SU-DHL-6 (cell line): ENCODE measurements at regions not wholly inside any gene's neighbourhood (a gene's known extent, or its start where the extent isn't known, plus 50 kb on each side); places are given as distances from the start of the nearest gene placed in this dataset.

Experiments used
- H2AFZ ChIP-seq: fragments of 200-600 bp; sonication (generic); 2 replicates; pipeline ENCODE4 v1.6.1; 2014; ENCODE audit warnings: low read depth, mild to moderate bottlenecking, moderate library complexity, mixed read lengths, antibody characterized with exemption, low read length; ENCODE audit not compliant: severe bottlenecking
- H3F3A ChIP-seq: fragments of 200-600 bp; shearing (Covaris generic); 2 replicates; pipeline ENCODE4 v1.6.0; 2016; ENCODE audit warnings: antibody characterized with exemption, mild to moderate bottlenecking; ENCODE audit not compliant: insufficient read depth
- H3K27ac ChIP-seq: fragments of 200-600 bp; sonication (generic); 2 replicates; pipeline ENCODE4 v1.5.1; 2016; ENCODE audit warnings: low read depth, mild to moderate bottlenecking, low read length, moderate library complexity, mixed read lengths
- H3K27me3 ChIP-seq: fragments of 200-600 bp; sonication (generic), shearing (Covaris generic); 2 replicates; pipeline ENCODE4 v1.6.0; 2014; ENCODE audit warnings: mild to moderate bottlenecking, low read length
- H3K36me3 ChIP-seq: fragments of 200-600 bp; sonication (generic); 2 replicates; pipeline ENCODE4 v1.6.1; 2014; ENCODE audit warnings: mild to moderate bottlenecking, low read length, mixed read lengths
- H3K4me2 ChIP-seq: fragments of 300-600, 200-600 bp; shearing (Covaris generic), sonication (generic); 2 replicates; pipeline ENCODE4 v1.6.0; 2014; ENCODE audit warnings: low read length, low read depth, mild to moderate bottlenecking; ENCODE audit not compliant: poor library complexity, severe bottlenecking
- H3K4me3 ChIP-seq: fragments of 200-600 bp; sonication (generic); 2 replicates; pipeline ENCODE4 v1.5.1; 2014; ENCODE audit warnings: antibody characterized with exemption, low read length, mild to moderate bottlenecking, mixed read lengths; ENCODE audit not compliant: insufficient read depth, poor library complexity, severe bottlenecking
- H3K79me2 ChIP-seq: fragments of 200-600 bp; sonication (generic); 2 replicates; pipeline ENCODE4 v1.6.1; 2014; ENCODE audit warnings: mild to moderate bottlenecking, low read length, moderate library complexity; ENCODE audit not compliant: insufficient read depth
- H3K9ac ChIP-seq: fragments of 200-600 bp; sonication (generic); 2 replicates; pipeline ENCODE4 v1.7.0; 2014; ENCODE audit warnings: mild to moderate bottlenecking, low read length
- H3K9me2 ChIP-seq: fragments of 200-600 bp; sonication (generic); replicated peaks from 2 replicates; pipeline ENCODE4 v1.6.1; 2014; ENCODE audit warnings: low read length; ENCODE audit not compliant: insufficient read depth
- H3K9me3 ChIP-seq: fragments of 200-600 bp; sonication (generic); 2 replicates; pipeline ENCODE4 v1.6.1; 2014; ENCODE audit warnings: low read length, mixed read lengths; ENCODE audit not compliant: insufficient read depth
- H4K20me1 ChIP-seq: fragments of 200-600 bp; sonication (generic); 2 replicates; pipeline ENCODE4 v1.6.1; 2014; ENCODE audit warnings: low read depth, mild to moderate bottlenecking, antibody characterized with exemption, low read length, moderate library complexity, mixed read lengths
- EZH2phosphoT487 ChIP-seq: fragments of 200-600 bp; sonication (generic), shearing (Covaris generic); conservative IDR thresholded peaks from 2 replicates; pipeline ENCODE4 v1.6.1; 2018; ENCODE audit warnings: mild to moderate bottlenecking, antibody characterized with exemption, low read length, moderate library complexity, mixed read lengths
- TF ChIP-seq, protein P1 (sequence below): fragments of 200-600 bp; sonication (generic); IDR thresholded peaks from one replicate; pipeline ENCODE4 v1.5.1; 2017; ENCODE audit warnings: antibody characterized with exemption, mild to moderate bottlenecking, low read length, moderate library complexity; ENCODE audit not compliant: insufficient read depth, poor library complexity, severe bottlenecking

DNA sequence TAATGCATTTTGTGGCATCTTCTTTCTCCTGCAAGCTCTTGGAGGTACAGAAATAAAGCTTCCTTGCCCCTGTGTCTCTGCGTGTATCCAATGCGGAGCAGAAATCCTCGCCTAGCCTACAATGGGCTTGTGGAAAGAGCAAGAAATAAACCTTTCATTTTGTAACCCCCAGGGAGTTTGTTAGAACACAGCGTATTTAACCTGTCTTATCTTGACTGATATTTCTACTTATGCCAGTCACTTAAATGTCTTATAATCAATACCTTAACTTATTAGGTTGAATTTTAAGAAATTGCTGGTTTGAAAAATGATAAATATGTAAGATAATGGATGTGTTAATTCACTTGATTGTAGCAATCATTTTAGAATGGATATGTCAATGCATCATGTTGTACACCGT, 629.8 kb upstream of the IGFBP3 start:
- Histone ChIP-seq H3K9me3 (no peaks in the 10 kb centered on the region), H2AFZ (no peak overlapping the region), H3K9ac (no peak overlapping the region), H3K4me3 (no peak overlapping the region), H3K4me2 (no peak overlapping the region), H3F3A (no peaks in the 10 kb centered on the region), H4K20me1 (no peaks in the 10 kb centered on the region), H3K79me2 (no peaks in the 10 kb centered on the region), H3K27me3 (no peaks in the 10 kb centered on the region), H3K27ac (no peak overlapping the region), H3K9me2 (no peaks in the 10 kb centered on the region), H3K36me3 (no peaks in the 10 kb centered on the region)
- TF ChIP-seq, protein P1, sequence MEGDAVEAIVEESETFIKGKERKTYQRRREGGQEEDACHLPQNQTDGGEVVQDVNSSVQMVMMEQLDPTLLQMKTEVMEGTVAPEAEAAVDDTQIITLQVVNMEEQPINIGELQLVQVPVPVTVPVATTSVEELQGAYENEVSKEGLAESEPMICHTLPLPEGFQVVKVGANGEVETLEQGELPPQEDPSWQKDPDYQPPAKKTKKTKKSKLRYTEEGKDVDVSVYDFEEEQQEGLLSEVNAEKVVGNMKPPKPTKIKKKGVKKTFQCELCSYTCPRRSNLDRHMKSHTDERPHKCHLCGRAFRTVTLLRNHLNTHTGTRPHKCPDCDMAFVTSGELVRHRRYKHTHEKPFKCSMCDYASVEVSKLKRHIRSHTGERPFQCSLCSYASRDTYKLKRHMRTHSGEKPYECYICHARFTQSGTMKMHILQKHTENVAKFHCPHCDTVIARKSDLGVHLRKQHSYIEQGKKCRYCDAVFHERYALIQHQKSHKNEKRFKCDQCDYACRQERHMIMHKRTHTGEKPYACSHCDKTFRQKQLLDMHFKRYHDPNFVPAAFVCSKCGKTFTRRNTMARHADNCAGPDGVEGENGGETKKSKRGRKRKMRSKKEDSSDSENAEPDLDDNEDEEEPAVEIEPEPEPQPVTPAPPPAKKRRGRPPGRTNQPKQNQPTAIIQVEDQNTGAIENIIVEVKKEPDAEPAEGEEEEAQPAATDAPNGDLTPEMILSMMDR, result no peak
- TF ChIP-seq EZH2phosphoT487, result no peak

DNA sequence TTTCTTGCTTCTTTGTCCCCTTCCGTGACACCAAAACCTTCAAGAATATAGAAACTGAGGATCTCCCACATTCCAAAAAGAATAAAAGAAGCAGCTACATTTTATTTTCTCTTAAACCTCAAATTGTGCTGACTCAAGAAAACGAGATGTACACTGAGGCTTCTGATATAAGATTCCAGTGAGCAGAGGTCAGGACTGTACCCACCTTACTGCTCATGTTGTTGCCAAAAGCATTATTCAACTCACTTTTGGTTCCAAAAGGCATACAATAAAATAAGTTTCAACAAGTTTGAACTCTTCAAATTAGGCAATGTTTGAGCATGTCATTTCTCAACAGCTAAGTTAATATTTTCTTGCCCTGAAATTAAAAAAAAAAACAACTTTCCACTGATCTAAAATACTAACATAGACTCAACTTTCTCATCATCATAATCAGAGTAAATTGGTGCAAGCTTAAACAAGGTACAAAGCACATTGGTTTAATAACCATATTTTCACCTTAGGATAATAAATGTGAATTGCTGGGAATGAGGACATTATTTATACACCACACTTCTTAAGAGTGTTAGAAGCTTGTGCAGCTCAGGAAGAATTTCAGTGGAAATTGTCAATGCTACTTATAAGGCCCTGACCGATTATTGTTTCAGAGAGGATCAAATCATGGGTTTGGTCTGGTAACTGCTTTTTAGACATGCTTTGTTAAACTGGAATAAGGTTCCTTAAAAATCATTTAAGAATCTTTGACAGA, 629.0 kb upstream of the IGFBP3 start:
- no peaks in the 10 kb centered on the region for H3K79me2 ChIP-seq
- H3K4me3 ChIP-seq, result no peak overlapping the region

DNA sequence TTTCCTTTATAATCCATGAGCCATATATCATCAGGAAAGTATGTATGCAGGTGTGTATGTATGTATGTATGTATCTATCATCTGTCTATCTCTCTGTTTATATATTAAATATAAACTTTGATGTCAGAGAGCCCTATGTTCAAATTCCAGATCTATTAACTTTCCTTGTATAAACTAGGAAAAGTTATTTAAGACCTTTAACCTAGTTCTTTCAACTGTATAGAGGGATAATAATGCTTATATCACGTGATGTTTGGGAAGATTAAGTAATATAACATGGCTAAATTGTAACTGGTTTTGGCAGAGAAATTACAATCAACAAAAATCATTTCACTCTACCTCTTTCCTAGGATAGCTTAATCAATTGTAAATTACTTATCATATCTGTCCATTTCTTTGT, 628.3 kb upstream of the IGFBP3 start:
- Histone ChIP-seq H3K36me3 (no peaks in the 10 kb centered on the region), H3K27me3 (no peaks in the 10 kb centered on the region), H3K9me3 (no peaks in the 10 kb centered on the region), H3K4me2 (no peak overlapping the region), H3F3A (no peaks in the 10 kb centered on the region), H2AFZ (no peak overlapping the region), H3K27ac (no peak overlapping the region), H3K79me2 (no peaks in the 10 kb centered on the region), H3K4me3 (no peak overlapping the region), H3K9me2 (no peaks in the 10 kb centered on the region), H4K20me1 (no peaks in the 10 kb centered on the region), H3K9ac (no peak overlapping the region)
- TF ChIP-seq, protein P1, result no peak
- TF ChIP-seq EZH2phosphoT487, result no peak

More for the DNA sequence above, 629.0 kb upstream of the IGFBP3 start:
- Histone ChIP-seq H3K27me3 (no peaks in the 10 kb centered on the region), H3K4me2 (no peak overlapping the region), H2AFZ (no peak overlapping the region), H4K20me1 (no peaks in the 10 kb centered on the region), H3K9me3 (no peaks in the 10 kb centered on the region), H3K9me2 (no peaks in the 10 kb centered on the region), H3K36me3 (no peaks in the 10 kb centered on the region), H3K9ac (no peak overlapping the region), H3K27ac (no peak overlapping the region), H3F3A (no peaks in the 10 kb centered on the region)
- TF ChIP-seq, protein P1, result no peak
- no peak for TF ChIP-seq EZH2phosphoT487
